Tibial nerve (tissue), 4 donors: ENCODE measurements at regions not wholly inside any gene's neighbourhood (a gene's known extent, or its start where the extent isn't known, plus 50 kb on each side); places are given as distances from the start of the nearest gene placed in this dataset.

Source experiments
- DNase-seq, 2 donors: peaks; one replicate each; pipeline ENCODE4 v3.0.0-alpha.2; 2019; ENCODE audit warnings: low spot score in 2 of 2
- H3K27ac ChIP-seq, 4 donors: fragments of 200-600 bp; sonication (generic) in 3 of 4; one replicate each; pipeline ENCODE4 v1.5.1; 2017 to 2019; ENCODE audit warnings: mild to moderate bottlenecking in 1 of 4
- H3K27me3 ChIP-seq, 2 donors: fragments of 200-600 bp; sonication (generic) in 1 of 2; one replicate each; pipeline versions ENCODE4 v1.5.1 to v1.6.0; 2017 to 2019
- H3K36me3 ChIP-seq, 3 donors: fragments of 200-600 bp; sonication (generic); one replicate each; pipeline ENCODE4 v1.5.1; 2018 to 2019
- H3K4me1 ChIP-seq, 4 donors: fragments of 200-600 bp; sonication (generic) in 3 of 4; one replicate each; pipeline ENCODE4 v1.5.1; 2017 to 2019
- H3K4me3 ChIP-seq, 4 donors: fragments of 200-600 bp; sonication (generic) in 3 of 4; one replicate each; pipeline ENCODE4 v1.5.1; 2017 to 2019; ENCODE audit warnings: mild to moderate bottlenecking in 1 of 4, moderate library complexity in 1 of 4
- H3K9me3 ChIP-seq, 4 donors: fragments of 200-600 bp; sonication (generic) in 3 of 4; one replicate each; pipeline ENCODE4 v1.5.1; 2017 to 2019
- EP300 ChIP-seq, 2 donors: sonication (generic); formaldehyde crosslinking; IDR thresholded peaks; one replicate each; pipeline ENCODE4 v1.6.1; 2017; ENCODE audit warnings: antibody characterized with exemption in 2 of 2, mild to moderate bottlenecking in 1 of 2
- POLR2A ChIP-seq, 2 donors: fragments of 450-650 bp; IDR thresholded peaks; one replicate each; pipeline ENCODE4 v1.6.1; 2017; ENCODE audit warnings: antibody characterized with exemption in 2 of 2, mild to moderate bottlenecking in 2 of 2, moderate library complexity in 2 of 2
- WGBS, 2 donors: methylation state at CpG; one replicate each; pipeline ENCODE4 v1.1.5; 2018; 5-methylcytosine and 5-hydroxymethylcytosine counted together
- TF ChIP-seq, protein P1 (sequence below), 5 experiments: fragments of 200-600 bp in 3 of 5; fragments of 450-650 bp in 2 of 5; sonication (generic) in 3 of 5; IDR thresholded peaks; one replicate each; pipeline ENCODE4 v1.5.1; 2016 to 2019; ENCODE audit warnings: antibody characterized with exemption in 5 of 5, mild to moderate bottlenecking in 3 of 5, moderate library complexity in 2 of 5

DNA sequence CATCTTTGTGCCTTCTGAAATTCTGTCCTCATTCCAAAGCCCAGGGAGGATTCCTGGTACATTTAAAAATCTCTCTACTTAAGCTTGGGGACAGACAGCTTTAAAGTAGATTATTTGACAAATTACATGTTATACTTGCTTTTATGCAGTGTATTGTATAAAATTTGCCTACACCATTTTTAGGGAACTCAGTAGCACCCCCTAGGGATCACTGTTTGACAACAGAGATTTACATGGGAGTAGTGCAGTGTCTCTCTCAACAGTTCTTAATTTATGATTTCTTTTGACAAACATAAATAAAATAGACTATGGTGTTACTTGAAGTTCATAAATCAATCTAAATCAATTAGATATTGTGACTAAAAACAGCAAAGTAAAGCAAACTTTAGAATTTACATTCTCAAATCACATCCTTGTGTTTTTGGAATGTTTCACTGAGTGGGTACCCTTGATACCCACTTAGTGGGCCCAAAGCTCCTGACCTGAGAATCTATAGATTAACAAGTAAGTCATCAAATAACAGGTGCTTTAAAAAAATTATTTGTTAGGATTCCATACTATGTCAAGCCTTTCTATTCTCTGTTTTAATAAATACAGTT is 428.8 kb downstream of the DYNC2H1 start:
- H3K27me3 ChIP-seq, result no peaks in the 10 kb centered on the region
- TF ChIP-seq POLR2A (IDR thresholded peaks at IDR 0.05) (no peak), EP300 (IDR thresholded peaks at IDR 0.05) (no peak)
- TF ChIP-seq, protein P1, sequence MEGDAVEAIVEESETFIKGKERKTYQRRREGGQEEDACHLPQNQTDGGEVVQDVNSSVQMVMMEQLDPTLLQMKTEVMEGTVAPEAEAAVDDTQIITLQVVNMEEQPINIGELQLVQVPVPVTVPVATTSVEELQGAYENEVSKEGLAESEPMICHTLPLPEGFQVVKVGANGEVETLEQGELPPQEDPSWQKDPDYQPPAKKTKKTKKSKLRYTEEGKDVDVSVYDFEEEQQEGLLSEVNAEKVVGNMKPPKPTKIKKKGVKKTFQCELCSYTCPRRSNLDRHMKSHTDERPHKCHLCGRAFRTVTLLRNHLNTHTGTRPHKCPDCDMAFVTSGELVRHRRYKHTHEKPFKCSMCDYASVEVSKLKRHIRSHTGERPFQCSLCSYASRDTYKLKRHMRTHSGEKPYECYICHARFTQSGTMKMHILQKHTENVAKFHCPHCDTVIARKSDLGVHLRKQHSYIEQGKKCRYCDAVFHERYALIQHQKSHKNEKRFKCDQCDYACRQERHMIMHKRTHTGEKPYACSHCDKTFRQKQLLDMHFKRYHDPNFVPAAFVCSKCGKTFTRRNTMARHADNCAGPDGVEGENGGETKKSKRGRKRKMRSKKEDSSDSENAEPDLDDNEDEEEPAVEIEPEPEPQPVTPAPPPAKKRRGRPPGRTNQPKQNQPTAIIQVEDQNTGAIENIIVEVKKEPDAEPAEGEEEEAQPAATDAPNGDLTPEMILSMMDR (IDR thresholded peaks at IDR 0.05), result no peak
- H3K9me3 ChIP-seq, result no peaks in the 10 kb centered on the region
- H3K36me3 ChIP-seq, result no peaks in the 10 kb centered on the region
- no peak overlapping the region for H3K4me3 ChIP-seq
- no peak overlapping the region for H3K27ac ChIP-seq
- DNase-seq, result no peak
- H3K4me1 ChIP-seq, result no peaks in the 10 kb centered on the region

DNA sequence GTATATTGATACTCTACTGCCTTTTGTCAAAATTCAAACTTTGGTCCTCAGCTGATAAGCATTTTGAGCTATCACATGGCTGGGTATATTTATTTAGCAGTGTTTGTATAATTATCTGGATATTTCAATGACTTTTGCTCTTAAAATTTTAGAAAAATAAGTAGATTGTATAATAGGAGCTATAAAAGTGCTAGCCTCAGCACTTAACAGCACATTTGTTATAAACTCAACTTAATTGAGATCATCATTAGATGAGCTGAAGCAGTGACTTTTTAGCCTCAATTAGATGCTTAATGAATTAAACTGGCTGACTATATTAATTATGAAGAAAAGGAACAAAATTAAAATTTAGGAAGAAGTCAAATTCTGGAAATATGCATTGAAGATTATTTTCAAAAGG is 429.9 kb downstream of the DYNC2H1 start:
- H3K9me3 ChIP-seq, result no peaks in the 10 kb centered on the region
- H3K4me1 ChIP-seq, result no peaks in the 10 kb centered on the region
- no peak overlapping the region for H3K27ac ChIP-seq
- no peaks in the 10 kb centered on the region for H3K36me3 ChIP-seq
- no peak for TF ChIP-seq EP300 (IDR thresholded peaks at IDR 0.05)
- TF ChIP-seq, protein P1 (IDR thresholded peaks at IDR 0.05), result no peak
- no peak for TF ChIP-seq POLR2A (IDR thresholded peaks at IDR 0.05)
- no peak overlapping the region for H3K4me3 ChIP-seq
- no peaks in the 10 kb centered on the region for H3K27me3 ChIP-seq
- DNase-seq, result no peak

DNA sequence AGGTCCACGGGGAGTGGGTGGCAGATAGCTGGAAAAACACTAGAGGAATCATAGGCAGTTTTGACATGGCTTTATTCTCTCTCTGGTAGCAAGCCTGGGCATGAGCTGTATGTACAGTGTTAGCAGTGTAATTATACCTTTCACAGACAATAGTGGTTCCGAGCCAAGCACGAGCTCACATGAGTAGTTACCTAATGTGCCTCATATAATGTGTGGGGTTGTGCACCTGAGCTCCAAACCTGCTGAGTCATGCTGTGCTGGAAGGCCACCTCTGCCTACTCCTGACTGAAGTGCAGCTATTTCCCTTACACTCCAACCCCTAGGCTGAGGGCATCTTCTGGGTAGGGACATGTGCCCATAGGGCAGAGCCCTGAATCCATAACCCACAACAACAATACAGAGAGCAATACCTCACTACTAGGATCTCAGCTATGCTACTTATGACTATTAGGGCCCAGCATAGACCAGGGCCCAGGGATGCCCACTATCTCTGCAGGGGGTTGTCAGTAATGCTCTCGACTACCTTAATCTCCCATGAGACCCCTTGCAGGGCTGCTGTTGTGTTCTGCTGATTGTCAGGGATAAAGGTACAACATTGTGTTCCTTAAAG is 432.1 kb downstream of the DYNC2H1 start:
- Histone ChIP-seq H3K4me3 (no peak overlapping the region), H3K27me3 (no peaks in the 10 kb centered on the region), H3K36me3 (no peaks in the 10 kb centered on the region), H3K9me3 (no peaks in the 10 kb centered on the region), H3K27ac (no peak overlapping the region), H3K4me1 (no peaks in the 10 kb centered on the region)
- TF ChIP-seq POLR2A (IDR thresholded peaks at IDR 0.05), result no peak
- no peak for TF ChIP-seq EP300 (IDR thresholded peaks at IDR 0.05)
- TF ChIP-seq, protein P1 (IDR thresholded peaks at IDR 0.05), result no peak
- WGBS, 2 donors, result 82 to 89% methylated on average over 4 of the region's 4 CpGs
- no peak for DNase-seq

DNA sequence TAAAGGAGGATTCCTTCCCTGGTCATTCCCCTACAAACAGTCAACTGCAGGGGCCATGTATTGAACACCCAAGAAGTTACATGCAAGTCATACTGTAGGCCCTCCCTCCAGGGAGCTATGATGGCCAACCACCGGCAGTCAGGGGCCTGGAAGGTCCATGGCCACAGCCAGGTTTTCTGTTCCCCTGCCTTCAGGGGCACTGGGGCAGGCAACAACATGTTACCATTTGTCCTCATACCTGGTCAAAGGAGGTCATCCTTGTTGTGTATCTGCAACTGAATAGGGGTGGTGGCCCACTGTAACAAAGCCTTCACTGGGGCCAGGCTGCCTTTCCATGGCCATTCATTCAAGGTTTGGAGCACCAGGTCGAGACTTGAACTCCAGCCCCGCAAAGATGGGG is 433.6 kb downstream of the DYNC2H1 start:
- no peaks in the 10 kb centered on the region for H3K27me3 ChIP-seq
- H3K27ac ChIP-seq, result no peak overlapping the region
- DNase-seq, result no peak
- H3K4me3 ChIP-seq, result no peak overlapping the region
- WGBS, 2 donors, result 87 to 90% methylated on average over 2 to 3 of the region's 3 CpGs
- no peaks in the 10 kb centered on the region for H3K36me3 ChIP-seq
- TF ChIP-seq, protein P1 (IDR thresholded peaks at IDR 0.05), result no peak
- TF ChIP-seq POLR2A (IDR thresholded peaks at IDR 0.05), result no peak
- TF ChIP-seq EP300 (IDR thresholded peaks at IDR 0.05), result no peak
- H3K9me3 ChIP-seq, result no peaks in the 10 kb centered on the region
- no peaks in the 10 kb centered on the region for H3K4me1 ChIP-seq

DNA sequence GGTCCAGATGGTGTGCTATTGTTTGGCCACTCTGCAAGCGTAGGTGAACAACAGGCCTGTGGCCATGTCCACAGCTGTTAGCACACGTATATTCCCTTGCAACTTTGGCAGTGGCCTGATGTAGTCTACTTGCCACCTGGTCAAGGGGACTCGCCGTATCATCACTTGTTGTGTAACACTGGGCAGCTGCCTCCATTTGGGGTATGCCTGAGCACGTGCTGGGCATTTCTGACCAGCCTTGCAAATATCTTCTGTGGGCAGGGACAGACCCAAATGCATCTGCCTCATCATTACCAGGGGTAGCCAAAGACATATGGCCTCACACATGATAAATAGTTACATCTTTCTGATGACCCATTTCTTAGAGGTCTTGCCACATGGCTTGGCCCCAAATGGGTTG is 434.2 kb downstream of the DYNC2H1 start:
- Histone ChIP-seq H3K4me1 (no peaks in the 10 kb centered on the region), H3K27me3 (no peaks in the 10 kb centered on the region), H3K36me3 (no peaks in the 10 kb centered on the region), H3K4me3 (no peak overlapping the region), H3K9me3 (no peaks in the 10 kb centered on the region), H3K27ac (no peak overlapping the region)
- WGBS, 2 donors, result 83 to 90% methylated on average over 5 of the region's 5 CpGs
- TF ChIP-seq, protein P1 (IDR thresholded peaks at IDR 0.05), result no peak
- TF ChIP-seq EP300 (IDR thresholded peaks at IDR 0.05) (no peak), POLR2A (IDR thresholded peaks at IDR 0.05) (no peak)
- DNase-seq, result no peak
